ENCODE measurements at regions not wholly inside any gene's neighbourhood (a gene's known extent, or its start where the extent isn't known, plus 50 kb on each side); places are given as distances from the start of the nearest gene placed in this dataset.
"Not testable (repeated sequence)": the region's sequence is repeated elsewhere in the genome, so short reads cannot be mapped to it uniquely, and the experiment has no call there.

- not testable (repeated sequence) for DNase-seq (ENCODE audit: low read depth)
Observed at GRCh38 chr16:29328528-29328927, 78.0 kb downstream of the NPIPB11 start.

- not testable (repeated sequence) for DNase-seq (ENCODE audit: low read depth)
Observed at GRCh38 chr16:29327631-29328408, 78.7 kb downstream of the NPIPB11 start.

GRCh38 chr16:29326164-29327125 lies 80.1 kb downstream of the NPIPB11 start:
- DNase-seq (ENCODE audit: low read depth), result not testable (repeated sequence)

- not testable (repeated sequence) for DNase-seq (ENCODE audit: low read depth)
Observed at GRCh38 chr16:29323725-29324124, 82.8 kb downstream of the NPIPB11 start.

- DNase-seq (ENCODE audit: low read depth), result no peak
Observed at GRCh38 chr16:29321585-29321984, 84.9 kb downstream of the NPIPB11 start.

- DNase-seq (ENCODE audit: low read depth), result no peak
Observed at GRCh38 chr16:29321000-29321393, 85.5 kb downstream of the NPIPB11 start.

GRCh38 chr16:29320274-29320999 lies 86.1 kb downstream of the NPIPB11 start:
- no peak for DNase-seq (ENCODE audit: low read depth)

- DNase-seq (ENCODE audit: low read depth), result no peak
Observed at GRCh38 chr16:29319726-29320125, 86.8 kb downstream of the NPIPB11 start.

- DNase-seq (ENCODE audit: low read depth), result peak; percentile 27
Observed at GRCh38 chr16:29318561-29318968, 87.9 kb downstream of the NPIPB11 start.

- no peak for DNase-seq (ENCODE audit: low read depth)
Observed at GRCh38 chr16:29318037-29318436, 88.5 kb downstream of the NPIPB11 start.

GRCh38 chr16:29317269-29317668 lies 89.2 kb downstream of the NPIPB11 start:
- DNase-seq (ENCODE audit: low read depth), result no peak

GRCh38 chr16:29316761-29317183 lies 89.7 kb downstream of the NPIPB11 start:
- DNase-seq (ENCODE audit: low read depth), result no peak

- DNase-seq (ENCODE audit: low read depth), result no peak
Observed at GRCh38 chr16:29315916-29316517, 90.5 kb downstream of the NPIPB11 start.

- DNase-seq (ENCODE audit: low read depth), result no peak
Observed at GRCh38 chr16:29315046-29315445, 91.5 kb downstream of the NPIPB11 start.

GRCh38 chr16:29314292-29314934 lies 92.1 kb downstream of the NPIPB11 start:
- no peak for DNase-seq (ENCODE audit: low read depth)

- no peak for DNase-seq (ENCODE audit: low read depth)
Observed at GRCh38 chr16:29313559-29314048, 92.9 kb downstream of the NPIPB11 start.

GRCh38 chr16:29312835-29313558 lies 93.5 kb downstream of the NPIPB11 start:
- peak; percentile 6 for DNase-seq (ENCODE audit: low read depth)

GRCh38 chr16:29312345-29312675 lies 94.2 kb downstream of the NPIPB11 start:
- not testable (repeated sequence) for DNase-seq (ENCODE audit: low read depth)

GRCh38 chr16:29311461-29312344 lies 94.8 kb downstream of the NPIPB11 start:
- no peak for DNase-seq (ENCODE audit: low read depth)
